HG03135 (cell line): ENCODE measurements at regions not wholly inside any gene's neighbourhood (a gene's known extent, or its start where the extent isn't known, plus 50 kb on each side); places are given as distances from the start of the nearest gene placed in this dataset.

ENCODE experiments used
- ATAC-seq: cut with Tn5 transposase; IDR thresholded peaks from one replicate; pipeline ENCODE4 v1.9.1; 2021; ENCODE audit warnings: mild to moderate bottlenecking, moderate library complexity; ENCODE audit not compliant: unreplicated experiment

- ATAC-seq = no peak
Observed at GRCh38 chr7:42987648-42988214, 55.6 kb downstream of the MRPL32 start.

- ATAC-seq = no peak
Observed at GRCh38 chr7:42991024-42991423, 58.8 kb downstream of the MRPL32 start.

GRCh38 chr7:42991913-42992591 is 59.9 kb downstream of the MRPL32 start:
- ATAC-seq = no peak

- no peak for ATAC-seq
Observed at GRCh38 chr7:42993038-42993437, 60.9 kb downstream of the MRPL32 start.

DNA sequence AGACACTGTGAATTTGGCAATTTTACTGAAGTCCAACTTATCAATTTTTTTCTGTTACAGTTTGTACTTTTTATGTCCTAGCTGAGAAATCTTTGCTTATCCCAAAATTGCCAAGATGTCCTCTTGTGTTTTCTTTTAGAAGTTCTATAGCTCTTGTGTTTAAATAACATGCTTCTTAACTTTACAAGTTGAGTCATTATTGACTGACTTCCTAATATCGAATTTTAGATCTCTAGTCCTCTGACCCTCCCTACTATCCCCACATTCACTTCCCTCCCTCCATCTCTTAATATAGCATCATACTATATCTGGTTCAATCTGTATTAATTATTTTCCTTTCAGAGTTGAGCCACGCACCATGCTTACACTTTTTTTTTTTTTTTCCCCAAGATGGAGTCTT is 61.9 kb downstream of the MRPL32 start:
- ATAC-seq = no peak

DNA sequence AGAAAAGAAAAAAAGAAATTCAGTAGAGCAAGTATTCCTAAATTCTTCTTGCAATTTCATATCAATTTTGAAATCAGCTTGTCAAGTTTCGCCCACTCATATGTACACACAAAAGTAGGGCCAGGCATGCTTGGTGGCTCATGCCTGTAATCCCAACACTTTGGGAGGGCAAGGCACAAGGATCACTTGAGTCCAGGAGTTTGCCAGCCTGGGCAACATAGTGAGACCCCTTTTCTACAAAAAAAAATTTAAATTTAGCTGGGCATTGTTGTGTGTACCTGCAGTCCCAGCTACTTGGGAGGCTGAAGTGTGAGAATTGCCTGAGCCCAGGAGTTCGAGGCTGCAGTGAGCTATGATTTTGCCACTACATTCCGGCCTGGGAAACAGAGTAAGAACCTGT is 65.4 kb downstream of the MRPL32 start:
- no peak for ATAC-seq

- ATAC-seq = no peak
Observed at GRCh38 chr7:43004082-43004481, 71.9 kb downstream of the MRPL32 start.

- no peak for ATAC-seq
Observed at GRCh38 chr7:43006008-43006407, 73.8 kb downstream of the MRPL32 start.

DNA sequence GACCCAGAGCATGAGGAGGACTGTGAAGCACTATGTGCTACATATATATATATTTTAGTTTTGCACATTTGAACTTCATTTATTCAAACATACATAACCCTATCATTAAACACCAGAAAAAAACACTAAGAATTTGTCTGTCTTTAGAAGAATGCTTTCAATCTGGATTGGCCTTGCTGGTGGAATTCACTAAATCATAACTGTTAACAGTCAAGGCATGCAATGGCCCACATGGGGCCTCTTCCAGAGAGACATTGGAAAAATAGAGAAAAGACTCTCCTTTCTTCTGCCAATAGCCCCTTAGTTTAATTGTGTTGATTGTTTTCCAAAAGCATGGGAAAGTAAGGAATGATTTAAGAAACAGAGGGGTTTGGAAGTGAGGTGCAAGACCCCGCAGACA is 77.9 kb downstream of the MRPL32 start:
- no peak for ATAC-seq

DNA sequence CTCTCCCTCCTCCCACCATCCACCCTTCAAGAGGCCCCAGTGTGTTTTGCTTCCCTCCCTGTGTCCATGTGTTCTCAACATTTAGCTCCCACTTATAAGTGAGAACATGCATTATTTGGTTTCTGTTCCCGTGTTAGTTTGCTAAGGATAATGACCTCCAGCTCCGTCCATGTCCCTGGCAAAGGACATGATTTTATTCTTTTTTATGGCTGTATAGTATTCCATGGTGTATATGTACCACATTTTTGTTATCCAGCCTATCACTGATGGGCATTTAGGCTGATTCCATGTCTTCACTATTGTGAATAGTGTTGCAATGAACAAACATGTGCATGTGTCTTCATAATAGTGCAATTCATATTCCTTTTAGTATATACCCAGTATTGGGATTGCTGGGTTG is 79.7 kb downstream of the MRPL32 start:
- ATAC-seq = no peak

- no peak for ATAC-seq
Observed at GRCh38 chr7:43014406-43014805, 82.2 kb downstream of the MRPL32 start.

- ATAC-seq = no peak
Observed at GRCh38 chr7:43015301-43015700, 83.1 kb downstream of the MRPL32 start.

GRCh38 chr7:43018446-43018845 is 86.3 kb downstream of the MRPL32 start:
- no peak for ATAC-seq

DNA sequence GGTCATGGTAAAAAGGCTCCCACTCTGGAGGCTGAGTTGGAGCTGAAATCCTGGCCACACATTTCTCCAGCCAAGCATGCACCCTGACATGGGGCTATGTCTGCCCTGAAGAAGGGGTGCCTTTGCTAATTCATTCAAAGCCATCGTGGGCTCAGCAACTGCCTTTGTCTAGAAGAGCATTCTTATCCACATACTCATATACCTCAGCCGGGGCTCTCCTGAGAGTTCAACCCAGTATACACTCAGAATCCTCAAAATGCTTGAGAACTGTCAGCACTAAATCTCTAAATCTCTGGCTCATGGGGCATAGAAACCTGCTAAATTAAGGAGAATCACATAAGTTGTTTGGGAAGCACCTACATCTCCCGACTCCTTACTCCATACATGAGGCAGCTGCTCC is 89.3 kb downstream of the MRPL32 start:
- no peak for ATAC-seq

- no peak for ATAC-seq
Observed at GRCh38 chr7:43022008-43022407, 89.8 kb downstream of the MRPL32 start.

GRCh38 chr7:43033369-43033768 is 79.1 kb upstream of the HECW1 start:
- no peak for ATAC-seq

DNA sequence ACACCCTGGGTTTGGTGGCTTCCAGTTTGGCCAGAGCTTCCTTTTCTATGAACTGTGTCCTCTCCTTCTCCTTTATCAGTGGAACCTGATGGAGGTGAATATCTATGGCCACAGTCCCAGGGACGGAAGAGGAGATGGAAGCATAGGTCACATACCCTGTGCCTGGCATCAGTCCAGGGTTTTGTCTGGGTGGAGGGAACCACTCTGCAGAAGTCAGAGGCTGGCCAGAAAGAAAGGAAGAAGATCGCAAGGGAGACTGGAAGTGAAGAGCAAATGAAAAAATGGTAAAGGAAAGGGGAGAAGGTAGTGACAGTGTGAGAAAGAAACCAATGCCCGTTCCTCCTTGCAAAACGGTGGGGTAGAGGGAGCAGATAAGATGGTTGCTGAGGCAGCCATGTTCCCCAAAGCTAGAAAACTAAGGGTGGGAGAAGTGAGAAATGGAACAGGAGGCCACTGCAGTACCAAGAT is 77.9 kb upstream of the HECW1 start:
- no peak for ATAC-seq

- ATAC-seq = no peak
Observed at GRCh38 chr7:43037531-43037930, 74.9 kb upstream of the HECW1 start.

GRCh38 chr7:43038254-43038653 is 74.2 kb upstream of the HECW1 start:
- ATAC-seq = no peak

DNA sequence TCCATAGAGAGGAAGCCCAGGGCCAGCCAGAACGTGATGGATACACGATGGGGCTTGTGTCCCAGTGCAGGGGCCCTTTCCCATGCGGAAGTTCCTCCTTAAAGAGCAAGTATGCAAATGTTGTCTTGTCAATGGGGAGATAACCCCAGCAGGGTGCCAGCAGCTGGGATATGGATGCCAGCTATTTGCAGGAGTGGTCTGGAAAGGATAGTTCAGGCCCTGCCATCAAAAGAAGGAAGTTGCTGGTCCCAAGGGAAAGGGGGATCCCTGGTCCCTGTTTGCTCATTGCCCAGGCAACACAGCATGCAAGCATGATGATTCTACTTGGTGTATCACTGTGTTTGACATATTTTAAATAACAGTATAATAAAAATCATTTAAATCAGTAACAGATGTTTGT is 73.1 kb upstream of the HECW1 start:
- ATAC-seq = no peak

GRCh38 chr7:43040461-43040860 is 72.0 kb upstream of the HECW1 start:
- ATAC-seq = no peak

DNA sequence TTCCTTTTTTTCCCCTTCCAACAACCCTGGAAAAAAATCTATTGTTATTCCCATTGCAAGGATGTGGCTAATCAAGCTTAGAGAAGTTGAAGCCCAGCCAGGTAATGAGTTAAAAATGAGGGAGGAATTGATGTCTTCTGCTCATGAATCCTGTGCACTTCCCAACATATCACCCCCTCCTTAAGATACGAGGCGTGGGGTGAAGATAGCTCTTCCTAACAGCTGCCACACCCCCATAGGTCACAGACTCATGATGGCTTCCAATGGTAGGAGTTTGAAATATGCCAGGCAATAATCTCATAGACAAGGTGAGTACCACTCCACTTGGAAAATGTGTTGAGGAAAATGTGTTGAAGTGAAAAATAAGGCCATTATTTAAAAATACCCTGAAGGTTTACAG is 71.3 kb upstream of the HECW1 start:
- ATAC-seq = no peak

GRCh38 chr7:43041724-43042123 is 70.7 kb upstream of the HECW1 start:
- no peak for ATAC-seq
